IPS-20b (cell line): ENCODE measurements at regions not wholly inside any gene's neighbourhood (a gene's known extent, or its start where the extent isn't known, plus 50 kb on each side); places are given as distances from the start of the nearest gene placed in this dataset.

Source experiments
- H3K27ac ChIP-seq: one replicate; pipeline ENCODE4 v1.5.1; 2013; ENCODE audit warnings: low read length
- H3K27me3 ChIP-seq: 2 replicates; pipeline ENCODE4 v1.6.1; 2013; ENCODE audit warnings: mild to moderate bottlenecking, low read length, inconsistent platforms; ENCODE audit not compliant: insufficient read depth
- H3K36me3 ChIP-seq: 2 replicates; pipeline ENCODE4 v1.6.1; 2013; ENCODE audit warnings: low read depth, mild to moderate bottlenecking, inconsistent platforms, low read length, moderate library complexity; ENCODE audit not compliant: insufficient read depth
- H3K4me1 ChIP-seq: 2 replicates; pipeline ENCODE4 v1.6.1; 2013; ENCODE audit warnings: mild to moderate bottlenecking, control low read depth, inconsistent platforms, low read length, moderate library complexity; ENCODE audit not compliant: insufficient read depth
- H3K4me3 ChIP-seq: 2 replicates; pipeline ENCODE4 v1.5.1; 2013; ENCODE audit warnings: mild to moderate bottlenecking, low read length, inconsistent platforms
- H3K9ac ChIP-seq: 2 replicates; pipeline ENCODE4 v1.6.1; 2013; ENCODE audit warnings: low read depth, mild to moderate bottlenecking, inconsistent platforms, low read length, moderate library complexity
- H3K9me3 ChIP-seq: 2 replicates; pipeline ENCODE4 v1.6.1; 2013; ENCODE audit warnings: mild to moderate bottlenecking, low read depth, low read length, inconsistent platforms; ENCODE audit not compliant: insufficient read depth

DNA sequence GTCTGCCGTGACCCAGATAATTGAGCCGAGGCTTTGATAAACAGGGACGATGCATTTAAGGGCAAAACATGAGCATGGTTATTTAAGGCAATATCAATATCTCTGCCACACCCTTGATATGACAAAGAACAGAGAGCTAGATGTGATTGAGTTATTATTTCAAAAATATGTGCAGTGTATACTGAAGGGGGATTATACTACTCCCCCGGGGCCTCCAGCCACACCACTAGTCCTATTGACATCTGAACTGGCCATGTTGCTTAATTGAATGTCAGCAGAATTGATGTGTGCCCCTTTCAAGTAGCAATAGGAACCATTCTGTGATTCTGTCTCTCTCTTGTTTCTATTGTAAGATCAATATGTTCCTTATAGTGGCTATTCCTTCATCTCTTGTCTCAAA lies 794.8 kb upstream of the SEL1L start:
- Histone ChIP-seq H3K4me1 (no peaks in the 10 kb centered on the region), H3K9ac (no peak overlapping the region), H3K27me3 (no peaks in the 10 kb centered on the region), H3K36me3 (no peaks in the 10 kb centered on the region), H3K4me3 (no peak overlapping the region), H3K9me3 (no peaks in the 10 kb centered on the region; the same call in 1 of the 2 replicates), H3K27ac (no peak overlapping the region)

DNA sequence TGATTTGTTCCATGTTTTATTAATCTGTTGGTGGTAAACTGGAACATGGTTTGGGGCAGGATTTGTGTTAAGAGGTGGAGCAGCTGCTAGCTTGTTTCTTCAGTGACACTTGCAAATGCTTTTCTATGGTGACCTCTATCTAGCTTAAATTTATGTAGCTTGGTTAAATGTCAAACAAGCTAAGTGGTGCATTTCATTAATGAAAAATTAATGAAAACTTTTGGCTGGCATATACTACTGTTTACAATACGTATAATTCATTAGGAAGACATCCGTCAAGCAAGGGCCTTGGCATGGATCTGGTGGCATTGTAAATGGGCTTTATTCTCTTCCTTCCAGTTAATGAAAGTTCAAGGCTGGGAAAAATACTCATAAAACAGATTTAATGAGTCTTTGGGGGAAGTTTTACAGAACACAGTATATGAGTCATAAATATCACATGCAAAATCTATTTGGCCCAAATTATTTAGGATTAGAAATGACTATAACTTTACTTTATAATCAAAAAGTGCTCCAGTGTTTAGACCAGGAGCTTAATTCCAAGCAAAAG lies 807.7 kb upstream of the SEL1L start:
- no peaks in the 10 kb centered on the region for H3K4me1 ChIP-seq

DNA sequence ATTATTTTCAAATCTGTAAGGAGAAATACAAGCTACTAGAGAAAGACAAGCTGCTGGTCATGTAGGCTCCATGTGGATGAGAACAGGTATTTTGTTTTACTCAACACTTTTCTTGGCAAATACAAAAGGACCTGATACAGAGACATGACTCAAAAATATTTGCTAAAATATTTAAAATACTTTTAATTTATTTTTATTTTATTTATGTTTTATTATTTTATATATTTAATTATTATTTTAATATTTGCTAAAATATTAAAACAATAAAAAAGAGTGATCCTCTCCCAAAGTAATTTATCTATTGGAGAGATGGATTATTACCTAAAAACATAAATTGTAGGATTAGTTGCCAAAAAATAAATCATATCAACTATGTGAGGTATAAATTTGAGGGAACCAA lies 808.9 kb upstream of the SEL1L start:
- Histone ChIP-seq H3K9me3 (peaks cover 6% of the 10 kb centered on the region; the same call in 1 of the 2 replicates), H3K9ac (no peak overlapping the region), H3K27ac (no peak overlapping the region), H3K4me1 (no peaks in the 10 kb centered on the region), H3K4me3 (no peak overlapping the region), H3K36me3 (no peaks in the 10 kb centered on the region), H3K27me3 (no peaks in the 10 kb centered on the region)

More for the DNA sequence above, 807.7 kb upstream of the SEL1L start:
- no peak overlapping the region for H3K27ac ChIP-seq
- peaks cover 6% of the 10 kb centered on the region; the same call in 1 of the 2 replicates for H3K9me3 ChIP-seq
- no peak overlapping the region for H3K9ac ChIP-seq
- H3K4me3 ChIP-seq = no peak overlapping the region
- H3K27me3 ChIP-seq = no peaks in the 10 kb centered on the region
- no peaks in the 10 kb centered on the region for H3K36me3 ChIP-seq

DNA sequence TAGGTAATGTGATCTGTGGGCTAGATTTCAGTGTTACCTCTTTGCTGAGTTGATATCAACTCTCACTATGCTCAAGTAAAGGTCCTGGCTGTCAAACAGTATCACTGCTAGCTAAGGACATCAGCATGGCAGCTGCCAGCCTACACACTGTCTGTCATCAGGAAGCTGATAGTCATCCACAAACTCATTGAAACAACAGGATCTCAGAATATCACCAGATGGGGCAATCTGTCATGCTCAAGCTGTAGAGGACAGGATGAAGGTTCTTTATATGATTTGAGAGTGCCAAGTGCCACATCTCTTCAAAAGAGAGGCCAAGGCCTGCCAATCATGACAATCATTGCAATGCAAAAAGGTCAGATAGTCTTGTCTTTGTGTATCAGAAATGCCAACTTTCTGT lies 811.5 kb upstream of the SEL1L start:
- H3K9me3 ChIP-seq = peaks cover 6% of the 10 kb centered on the region; the same call in 1 of the 2 replicates
- H3K9ac ChIP-seq = no peak overlapping the region

DNA sequence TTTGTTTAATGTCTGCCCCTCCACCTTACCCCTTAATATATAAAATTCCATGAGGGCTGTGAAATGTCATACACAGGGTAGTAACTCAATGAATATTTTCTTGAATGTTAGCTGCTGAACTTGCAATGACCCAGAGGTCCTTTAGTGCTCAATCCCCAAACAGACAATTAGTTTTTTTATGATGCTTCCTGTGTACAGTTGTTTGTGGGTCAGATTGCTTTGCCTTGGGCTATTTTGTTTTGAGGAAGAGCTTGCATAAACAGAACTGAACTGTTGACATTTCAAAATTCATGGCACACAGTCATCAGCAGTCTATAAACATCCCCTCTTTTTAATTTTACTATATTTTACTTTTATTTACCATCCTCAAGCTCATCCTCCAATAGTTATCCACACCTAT lies 820.5 kb upstream of the SEL1L start:
- H3K27ac ChIP-seq = no peak overlapping the region
- no peak overlapping the region for H3K4me3 ChIP-seq
- no peaks in the 10 kb centered on the region for H3K4me1 ChIP-seq
- H3K36me3 ChIP-seq = no peaks in the 10 kb centered on the region
- H3K9me3 ChIP-seq = no peaks in the 10 kb centered on the region
- no peaks in the 10 kb centered on the region for H3K27me3 ChIP-seq
- H3K9ac ChIP-seq = no peak overlapping the region

More for the DNA sequence above, 811.5 kb upstream of the SEL1L start:
- H3K27ac ChIP-seq = no peak overlapping the region
- H3K4me3 ChIP-seq = no peak overlapping the region
- no peaks in the 10 kb centered on the region for H3K27me3 ChIP-seq
- H3K4me1 ChIP-seq = no peaks in the 10 kb centered on the region
- H3K36me3 ChIP-seq = no peaks in the 10 kb centered on the region

DNA sequence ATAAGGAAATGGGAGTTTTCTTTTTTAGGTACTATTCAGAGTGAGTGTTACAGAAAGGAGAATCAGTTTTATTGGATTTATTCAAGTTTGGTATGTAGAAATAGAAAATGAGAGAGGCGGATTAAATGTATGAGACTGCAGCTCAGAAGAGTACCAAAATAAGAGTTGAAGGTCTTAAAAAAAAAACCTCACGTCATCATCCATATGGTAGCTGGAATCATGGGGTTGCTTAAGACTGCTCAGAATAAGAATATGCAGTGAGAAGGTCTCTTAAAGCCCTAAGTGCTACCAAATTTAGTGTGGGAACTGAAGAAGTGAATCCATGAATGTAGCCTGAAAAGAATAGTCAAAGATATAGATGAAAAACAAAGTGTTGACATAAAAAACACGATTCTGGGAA lies 825.5 kb upstream of the SEL1L start:
- H3K9ac ChIP-seq = no peak overlapping the region
- no peaks in the 10 kb centered on the region for H3K36me3 ChIP-seq
- H3K27ac ChIP-seq = no peak overlapping the region
- H3K4me1 ChIP-seq = no peaks in the 10 kb centered on the region
- H3K4me3 ChIP-seq = no peak overlapping the region
- H3K27me3 ChIP-seq = no peaks in the 10 kb centered on the region
- H3K9me3 ChIP-seq = no peaks in the 10 kb centered on the region

DNA sequence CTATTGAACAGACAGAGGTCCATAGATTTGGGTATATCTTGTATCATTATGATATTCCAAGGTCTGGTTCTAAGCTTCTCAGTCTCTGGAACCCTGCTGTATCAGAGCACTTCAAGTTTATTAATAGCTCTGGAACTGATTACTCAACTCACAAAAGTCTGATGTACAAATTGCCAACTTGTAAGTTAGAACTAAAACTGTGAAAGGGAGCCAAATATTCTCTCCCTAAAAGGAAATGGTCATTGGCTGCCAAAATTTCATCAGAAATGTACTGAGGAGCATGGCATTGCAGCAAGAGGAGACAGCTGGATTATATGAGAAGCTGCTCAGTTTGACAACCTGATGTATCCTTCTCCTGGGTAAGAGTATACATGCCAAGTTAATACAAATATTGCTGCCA lies 828.8 kb upstream of the SEL1L start:
- Histone ChIP-seq H3K9me3 (no peaks in the 10 kb centered on the region), H3K27me3 (no peaks in the 10 kb centered on the region), H3K27ac (no peak overlapping the region), H3K9ac (no peak overlapping the region), H3K36me3 (no peaks in the 10 kb centered on the region), H3K4me3 (no peak overlapping the region), H3K4me1 (no peaks in the 10 kb centered on the region)

DNA sequence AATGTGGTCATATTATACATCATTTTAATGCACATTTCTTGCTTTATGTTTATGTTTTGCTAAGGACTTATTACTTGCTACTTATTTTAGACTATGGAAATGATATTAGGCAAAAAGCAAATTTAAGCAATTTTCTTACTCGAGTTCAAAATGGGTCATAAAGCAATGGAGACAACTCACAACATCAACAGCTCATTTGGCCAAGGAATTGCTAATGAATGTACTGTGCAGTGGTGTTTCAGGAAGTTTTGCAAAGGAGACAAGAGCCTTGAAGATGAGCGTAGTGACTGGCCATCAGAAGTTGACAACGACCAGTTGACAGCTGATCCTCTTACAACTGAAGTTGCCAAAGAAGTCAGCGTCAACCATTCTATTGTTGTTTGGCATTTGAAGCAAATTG lies 831.8 kb upstream of the SEL1L start:
- no peaks in the 10 kb centered on the region for H3K36me3 ChIP-seq
- no peaks in the 10 kb centered on the region for H3K9me3 ChIP-seq
- H3K27ac ChIP-seq = no peak overlapping the region
- no peak overlapping the region for H3K4me3 ChIP-seq
- no peaks in the 10 kb centered on the region for H3K4me1 ChIP-seq
- no peak overlapping the region for H3K9ac ChIP-seq
- no peaks in the 10 kb centered on the region for H3K27me3 ChIP-seq

DNA sequence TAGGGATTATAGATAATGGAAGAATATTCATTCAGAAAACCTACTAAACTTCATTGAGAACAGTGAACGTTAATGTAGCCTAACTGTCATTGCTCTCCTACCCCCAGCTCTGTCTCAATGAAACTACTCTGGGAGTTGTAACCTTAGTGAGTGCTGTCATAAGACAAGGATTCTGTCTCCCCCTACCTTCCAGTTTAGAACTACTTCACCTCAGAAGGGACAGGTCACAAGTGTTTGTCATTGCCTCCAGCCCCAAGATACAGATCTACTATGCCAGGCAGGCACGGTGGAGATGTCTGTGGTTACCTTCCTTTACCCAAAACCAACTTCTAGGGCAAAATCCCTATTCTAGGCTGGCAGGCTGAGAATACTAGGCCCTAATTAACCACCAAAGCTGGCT lies 833.1 kb upstream of the SEL1L start:
- Histone ChIP-seq H3K4me1 (no peaks in the 10 kb centered on the region), H3K27me3 (no peaks in the 10 kb centered on the region)

DNA sequence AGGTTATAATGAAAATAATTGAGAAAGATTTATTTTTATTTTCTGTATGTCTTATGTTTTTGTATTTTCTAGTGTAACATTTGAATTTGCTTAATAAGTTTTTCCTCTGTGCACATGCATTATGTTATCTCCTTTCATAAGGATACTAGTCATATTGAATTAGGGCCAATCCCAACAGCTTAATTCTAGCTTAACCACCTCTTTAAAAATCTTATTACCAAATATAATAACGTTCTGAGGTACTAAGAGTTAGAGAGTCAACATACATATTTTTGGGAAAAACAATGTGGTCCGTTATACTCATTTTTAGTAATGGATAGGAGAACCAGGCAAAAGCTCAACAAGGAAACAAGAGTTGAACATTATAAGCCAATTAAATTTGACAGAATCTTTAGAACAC lies 845.6 kb upstream of the SEL1L start:
- Histone ChIP-seq H3K4me3 (no peak overlapping the region), H3K9ac (no peak overlapping the region), H3K4me1 (no peaks in the 10 kb centered on the region), H3K27me3 (no peaks in the 10 kb centered on the region), H3K9me3 (peaks cover 5% of the 10 kb centered on the region), H3K27ac (no peak overlapping the region), H3K36me3 (no peaks in the 10 kb centered on the region)

More for the DNA sequence above, 833.1 kb upstream of the SEL1L start:
- H3K4me3 ChIP-seq = no peak overlapping the region
- no peaks in the 10 kb centered on the region for H3K36me3 ChIP-seq
- no peak overlapping the region for H3K27ac ChIP-seq
- H3K9me3 ChIP-seq = no peaks in the 10 kb centered on the region
- no peak overlapping the region for H3K9ac ChIP-seq

DNA sequence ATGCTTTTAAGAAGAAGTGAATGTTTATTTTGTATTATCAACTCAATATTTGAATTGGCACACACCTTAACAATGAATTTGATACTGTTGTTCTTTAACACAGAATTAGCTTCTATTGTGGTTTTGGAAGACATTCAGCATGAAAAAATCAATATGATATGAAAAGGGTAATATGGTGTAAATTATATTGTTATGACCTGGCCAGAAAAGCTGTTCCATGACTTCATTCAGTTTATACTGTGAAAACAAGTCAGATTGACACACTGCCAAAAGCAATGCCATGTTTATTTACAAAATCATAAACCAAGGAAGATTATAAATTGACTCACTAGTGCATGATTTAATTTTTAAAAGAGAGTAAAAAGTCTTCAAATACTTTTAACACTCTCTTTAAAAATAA lies 851.4 kb upstream of the SEL1L start:
- Histone ChIP-seq H3K36me3 (no peaks in the 10 kb centered on the region), H3K4me3 (no peak overlapping the region), H3K4me1 (no peaks in the 10 kb centered on the region), H3K9me3 (no peaks in the 10 kb centered on the region), H3K27ac (no peak overlapping the region), H3K27me3 (no peaks in the 10 kb centered on the region), H3K9ac (no peak overlapping the region)

DNA sequence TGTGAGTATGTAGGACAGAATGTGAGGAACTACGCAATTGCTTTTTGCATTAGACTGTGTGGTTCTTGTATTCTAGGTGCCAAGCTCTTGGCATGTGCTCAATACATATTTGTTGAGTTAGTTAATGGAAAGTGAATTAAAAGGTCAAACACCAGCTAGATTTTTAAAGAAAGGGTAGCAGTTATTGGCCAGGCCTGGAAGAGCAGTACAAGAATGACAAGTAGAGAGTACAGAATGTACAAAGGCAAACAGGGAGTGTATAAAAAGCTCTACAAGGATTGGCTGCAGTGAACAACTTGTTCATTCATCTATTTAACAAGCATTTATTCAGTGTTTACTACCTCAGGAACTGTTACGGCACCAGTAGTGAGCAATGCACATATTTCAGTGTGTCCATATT lies 854.0 kb upstream of the SEL1L start:
- Histone ChIP-seq H3K9ac (no peak overlapping the region), H3K27me3 (no peaks in the 10 kb centered on the region), H3K27ac (no peak overlapping the region), H3K9me3 (no peaks in the 10 kb centered on the region), H3K4me3 (no peak overlapping the region), H3K36me3 (no peaks in the 10 kb centered on the region), H3K4me1 (no peaks in the 10 kb centered on the region)
